HG03175 (cell line): ENCODE measurements at regions not wholly inside any gene's neighbourhood (a gene's known extent, or its start where the extent isn't known, plus 50 kb on each side); places are given as distances from the start of the nearest gene placed in this dataset.
"Not testable (repeated sequence)": the region's sequence is repeated elsewhere in the genome, so short reads cannot be mapped to it uniquely, and the experiment has no call there.

Experiments used
- ATAC-seq: cut with Tn5 transposase; IDR thresholded peaks from one replicate; pipeline ENCODE4 v1.9.1; 2021; ENCODE audit warnings: mild to moderate bottlenecking, moderate library complexity; ENCODE audit not compliant: unreplicated experiment

DNA sequence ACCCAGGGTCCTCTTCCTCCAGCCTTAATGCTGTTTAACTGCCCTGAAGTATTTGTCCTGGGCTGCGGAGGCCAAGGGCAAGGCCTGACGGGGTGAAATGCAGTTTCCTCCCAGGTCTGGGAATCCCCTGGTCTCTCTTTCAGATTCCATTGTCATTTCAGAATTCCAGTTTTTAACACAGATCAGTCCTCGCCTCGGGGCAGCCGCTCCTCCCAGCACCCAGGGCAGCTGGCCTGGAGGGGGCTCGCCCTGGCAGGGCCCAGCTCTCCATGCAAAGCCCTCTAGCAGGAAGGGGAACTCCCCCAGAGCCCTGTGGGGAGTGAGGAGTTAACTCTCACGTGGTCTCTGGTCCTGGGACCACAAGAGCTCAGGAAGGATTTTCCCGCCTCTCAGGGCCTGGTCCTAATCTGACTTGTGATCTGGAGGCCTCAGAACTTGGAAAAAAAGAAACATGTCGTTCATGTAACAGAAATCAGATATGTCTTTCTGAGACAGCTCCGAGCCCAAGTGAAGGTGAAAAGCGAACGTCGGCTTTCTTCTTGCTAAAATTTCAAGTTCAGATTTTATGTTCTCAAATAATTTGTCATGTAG is 265.6 kb upstream of the SFSWAP start:
- no peak for ATAC-seq

DNA sequence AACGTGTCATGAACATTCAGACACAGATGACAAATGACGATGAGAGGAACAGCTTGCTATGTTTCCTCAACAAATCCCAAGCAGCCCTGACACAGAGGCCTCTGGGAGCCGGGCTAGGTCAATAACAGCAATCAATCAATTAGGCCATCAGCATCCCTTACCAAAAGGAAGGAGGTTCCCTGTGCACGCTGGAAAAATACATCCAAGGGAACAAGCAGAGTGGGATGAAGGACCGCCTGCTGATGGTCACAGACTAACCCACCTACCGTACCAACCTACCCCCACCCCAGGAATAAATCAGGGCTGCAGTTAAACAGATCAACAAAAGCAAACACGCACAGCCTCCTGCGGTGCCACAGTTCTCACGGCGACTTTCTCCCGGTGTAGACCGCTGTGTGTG is 265.1 kb upstream of the SFSWAP start:
- no peak for ATAC-seq

GRCh38 chr12:131447636-131448035 is 263.3 kb upstream of the SFSWAP start:
- not testable (repeated sequence) for ATAC-seq

DNA sequence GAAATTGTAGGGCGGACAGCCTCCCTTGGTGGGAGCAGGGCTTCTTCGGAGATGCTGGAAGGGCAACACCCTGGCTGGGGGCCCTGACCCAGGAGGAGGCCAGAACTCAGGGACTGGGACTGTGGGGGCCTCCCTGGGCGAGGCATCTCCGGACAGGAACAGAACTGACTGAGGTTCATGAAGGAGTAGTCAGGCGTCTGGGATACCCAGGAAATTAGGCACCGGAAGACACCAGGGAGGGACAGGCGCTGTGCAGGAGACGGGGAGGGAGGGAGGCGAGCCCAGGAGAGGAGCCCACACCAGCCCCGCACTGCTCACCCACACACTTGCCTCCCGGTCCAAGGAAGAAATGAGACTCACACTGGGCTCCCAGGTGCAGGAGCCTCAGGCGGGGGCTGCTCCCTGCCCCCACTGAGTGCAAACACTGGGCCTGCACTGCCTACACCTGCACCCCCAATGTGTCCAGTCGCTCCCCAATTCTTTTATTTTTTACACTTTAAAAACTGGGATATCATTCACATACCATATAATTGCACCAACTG is 262.6 kb upstream of the SFSWAP start:
- ATAC-seq = no peak

- no peak for ATAC-seq
Measured at GRCh38 chr12:131449027-131449426, 261.9 kb upstream of the SFSWAP start.

- no peak for ATAC-seq
Measured at GRCh38 chr12:131452444-131452860, 258.4 kb upstream of the SFSWAP start.

- ATAC-seq = peak; percentile 97
Measured at GRCh38 chr12:131454418-131455217, 256.3 kb upstream of the SFSWAP start.

- no peak for ATAC-seq
Measured at GRCh38 chr12:131455218-131455506, 255.7 kb upstream of the SFSWAP start.

DNA sequence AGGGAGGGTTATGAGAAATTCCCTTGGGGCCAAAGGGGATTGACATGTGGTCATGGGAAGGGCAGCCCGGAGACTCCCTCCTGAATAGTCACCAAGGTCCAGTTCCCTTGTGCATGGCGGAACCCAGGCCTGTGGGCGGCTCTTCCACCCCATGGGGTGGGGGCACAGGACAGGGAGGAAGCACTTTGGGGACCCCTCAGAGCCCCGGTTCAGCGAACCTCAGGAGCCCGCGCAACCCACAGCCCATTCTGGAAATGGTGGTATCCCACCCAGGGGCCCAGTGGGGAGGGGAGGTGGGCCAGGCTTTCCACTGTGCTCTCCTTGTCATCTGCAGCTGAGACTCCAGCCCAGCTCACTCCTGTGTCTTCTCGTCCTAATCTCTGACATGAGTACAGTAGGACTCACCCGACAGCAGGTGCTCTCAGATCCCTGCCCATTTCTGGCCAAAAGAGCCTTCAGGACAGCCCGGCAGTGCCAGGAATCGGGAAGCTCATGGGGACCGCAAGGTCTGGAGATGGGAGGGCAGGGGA is 255.2 kb upstream of the SFSWAP start:
- no peak for ATAC-seq

GRCh38 chr12:131456301-131457027 is 254.4 kb upstream of the SFSWAP start:
- no peak for ATAC-seq

GRCh38 chr12:131457028-131457310 is 253.9 kb upstream of the SFSWAP start:
- no peak for ATAC-seq

- ATAC-seq = no peak
Measured at GRCh38 chr12:131457331-131458047, 253.4 kb upstream of the SFSWAP start.

GRCh38 chr12:131458048-131458374 is 252.9 kb upstream of the SFSWAP start:
- no peak for ATAC-seq

DNA sequence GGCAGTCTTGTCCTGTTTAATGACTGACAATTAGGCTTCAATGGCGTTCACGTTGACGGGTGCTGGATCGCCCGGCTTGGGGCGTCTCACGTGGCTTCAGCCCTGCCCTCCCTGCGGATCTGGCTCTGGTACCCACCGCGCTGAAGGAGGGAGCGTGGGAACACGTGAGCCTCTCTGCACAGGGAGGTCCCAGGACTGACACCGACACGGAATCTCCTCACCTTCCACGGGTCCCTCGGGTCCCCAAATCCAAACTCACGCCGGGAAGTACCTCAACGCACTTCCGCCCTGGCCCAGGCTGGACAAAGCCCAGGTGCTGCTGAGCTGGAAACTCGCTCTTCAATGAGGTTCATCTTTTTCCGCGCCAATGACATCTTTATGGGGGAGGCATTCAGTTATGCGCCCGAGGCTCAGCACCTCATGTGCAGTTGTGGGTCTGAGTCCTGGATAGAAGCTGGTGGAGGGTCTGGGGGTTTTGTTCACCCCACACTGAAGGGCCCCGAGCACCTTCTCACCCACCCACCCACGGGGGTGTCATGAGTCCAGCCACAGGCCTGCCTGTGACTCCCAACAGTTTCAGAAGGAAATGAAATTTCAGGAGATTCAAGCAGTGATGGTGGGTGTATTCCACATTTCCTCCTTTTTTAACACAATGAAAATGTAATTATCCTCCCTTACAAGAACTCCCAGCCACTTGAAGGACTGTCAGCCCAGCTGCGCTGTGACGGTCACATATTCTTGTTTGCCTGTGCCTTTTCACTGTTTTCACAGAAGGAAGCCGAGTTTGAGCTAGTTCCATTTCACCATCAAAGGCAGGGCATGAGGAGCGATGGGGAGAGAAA is 251.7 kb upstream of the SFSWAP start:
- ATAC-seq = no peak

DNA sequence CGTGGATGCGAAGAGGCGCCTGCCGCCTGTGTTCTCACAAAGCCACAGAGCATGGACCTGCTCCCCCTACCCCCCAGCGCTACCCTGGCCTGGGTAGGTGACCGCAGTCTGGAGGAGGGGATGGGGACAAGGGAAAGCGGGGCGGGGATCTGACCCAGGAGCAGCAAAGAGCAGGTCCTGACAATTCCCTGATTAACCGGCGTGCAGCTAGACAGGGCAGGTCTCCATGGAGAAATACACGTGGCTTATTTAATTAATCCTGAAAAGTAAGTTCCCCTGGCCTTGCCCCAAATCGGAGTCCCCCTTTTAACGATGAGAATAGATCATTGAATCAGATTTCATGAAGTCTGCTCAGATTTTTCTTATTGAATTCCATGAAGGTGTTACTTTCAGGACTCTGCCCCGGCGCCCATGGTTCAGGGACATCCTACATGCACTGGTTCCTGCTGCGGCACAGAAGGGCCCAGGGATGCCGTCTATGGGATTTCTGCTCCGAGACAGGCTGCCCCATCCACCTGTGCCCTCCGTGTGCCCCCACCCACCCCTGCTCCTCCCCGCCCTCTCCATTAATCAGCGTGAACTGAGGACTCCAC is 251.0 kb upstream of the SFSWAP start:
- ATAC-seq = no peak

DNA sequence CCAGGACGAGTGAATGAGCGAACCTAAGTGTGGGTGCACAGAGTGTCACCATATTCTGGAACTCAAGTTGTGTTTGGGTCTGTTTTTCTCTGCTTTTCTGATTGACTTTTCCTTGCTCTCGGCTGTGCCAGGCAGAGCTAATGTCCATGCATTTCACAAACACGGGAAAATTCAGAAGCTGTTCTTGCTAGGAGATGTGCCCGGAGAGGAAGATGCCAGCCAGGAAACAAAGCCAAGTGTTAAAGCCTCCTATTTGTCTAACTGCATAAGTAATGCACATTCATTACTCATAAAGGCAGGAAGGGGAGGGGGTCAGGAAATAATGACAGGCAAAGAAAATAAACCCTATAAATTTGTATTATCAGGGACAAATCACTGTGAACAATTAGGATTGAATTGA is 250.4 kb upstream of the SFSWAP start:
- ATAC-seq = no peak

DNA sequence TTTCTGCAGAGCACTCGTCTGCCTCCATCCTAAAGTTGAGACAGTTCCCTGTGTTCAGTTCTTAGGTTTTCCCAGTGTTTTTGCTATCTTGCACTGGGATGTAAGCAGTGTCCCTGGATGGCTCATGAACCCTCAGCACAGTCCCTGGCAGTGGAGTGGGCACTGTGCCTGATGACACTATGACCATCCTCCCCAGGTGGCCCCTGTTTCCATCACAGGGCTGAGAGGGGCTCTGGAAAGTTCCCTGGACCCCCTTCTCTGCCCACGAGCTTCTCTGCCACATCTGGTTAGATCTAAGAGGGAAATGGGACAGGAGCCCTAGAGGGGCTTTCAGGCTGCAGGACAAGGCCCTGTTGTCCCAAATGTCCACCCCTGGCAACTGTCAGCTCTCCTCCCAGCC is 249.8 kb upstream of the SFSWAP start:
- ATAC-seq = no peak

GRCh38 chr12:131463174-131463573 is 247.7 kb upstream of the SFSWAP start:
- no peak for ATAC-seq

GRCh38 chr12:131464081-131464480 is 246.8 kb upstream of the SFSWAP start:
- ATAC-seq = no peak

- ATAC-seq = no peak
Measured at GRCh38 chr12:131466306-131466705, 244.6 kb upstream of the SFSWAP start.
